ENCODE measurements at regions not wholly inside any gene's neighbourhood (a gene's known extent, or its start where the extent isn't known, plus 50 kb on each side); places are given as distances from the start of the nearest gene placed in this dataset.

GRCh38 chr4:95602872-95603271 lies 54.1 kb upstream of the UNC5C start:
- H3K27ac Mint-ChIP-seq: no peak overlapping the region
- H3K36me3 Mint-ChIP-seq (ENCODE audit: low read depth): no peaks in the 10 kb centered on the region
- DNase-seq: no peak
- no peak for TF ChIP-seq CTCF (IDR thresholded peaks at IDR 0.05)
- no peak overlapping the region for H3K4me3 Mint-ChIP-seq
- no peaks in the 10 kb centered on the region for H3K9me3 Mint-ChIP-seq
- peaks cover 8% of the 10 kb centered on the region for H3K27me3 Mint-ChIP-seq (ENCODE audit: low read depth, poor library complexity)
- H3K4me1 Mint-ChIP-seq: no peaks in the 10 kb centered on the region

- TF ChIP-seq CTCF (IDR thresholded peaks at IDR 0.05): no peak
- peaks cover 8% of the 10 kb centered on the region for H3K27me3 Mint-ChIP-seq (ENCODE audit: low read depth, poor library complexity)
- H3K9me3 Mint-ChIP-seq: no peaks in the 10 kb centered on the region
- no peak overlapping the region for H3K27ac Mint-ChIP-seq
- no peaks in the 10 kb centered on the region for H3K4me1 Mint-ChIP-seq
- no peak for DNase-seq
- H3K36me3 Mint-ChIP-seq (ENCODE audit: low read depth): no peaks in the 10 kb centered on the region
- H3K4me3 Mint-ChIP-seq: no peak overlapping the region
Measured at GRCh38 chr4:95601356-95601755, 52.6 kb upstream of the UNC5C start.

GRCh38 chr4:95599777-95600400 lies 51.1 kb upstream of the UNC5C start:
- H3K27ac Mint-ChIP-seq: no peak overlapping the region
- no peak for TF ChIP-seq CTCF (IDR thresholded peaks at IDR 0.05)
- no peaks in the 10 kb centered on the region for H3K4me1 Mint-ChIP-seq
- H3K9me3 Mint-ChIP-seq: no peaks in the 10 kb centered on the region
- H3K4me3 Mint-ChIP-seq: no peak overlapping the region
- DNase-seq: no peak
- H3K36me3 Mint-ChIP-seq (ENCODE audit: low read depth): no peaks in the 10 kb centered on the region
- H3K27me3 Mint-ChIP-seq (ENCODE audit: low read depth, poor library complexity): peaks cover 8% of the 10 kb centered on the region

Measured in nephron progenitor cell (in vitro differentiated cells).